Caco-2 (cell line): ENCODE measurements at regions not wholly inside any gene's neighbourhood (a gene's known extent, or its start where the extent isn't known, plus 50 kb on each side); places are given as distances from the start of the nearest gene placed in this dataset.

Source experiments
- BruUV-seq: library from RNA; stranded (reverse); fragments of 400-500 nt; replicated peaks from 2 replicates; lab custom pipeline; 2021; lab: Mats Ljungman, UMichigan
- CTCF ChIA-PET: fragments of 300-600 bp; sonication (Branson Sonifier 250); formaldehyde crosslinking; loops from one replicate; lab custom pipeline; 2022; ENCODE audit warnings: antibody characterized with exemption; lab: Charles Lee
- POLR2A ChIA-PET: fragments of 300-600 bp; sonication (Branson Sonifier 250); formaldehyde crosslinking; loops from one replicate; lab custom pipeline; 2022; ENCODE audit warnings: antibody characterized with exemption; lab: Charles Lee
- DNase-seq, 2 experiments: peaks; one replicate each; pipeline versions ENCODE4 v3.0.0 to v3.0.0-alpha.2; 2020 to 2022
- H3K27me3 ChIP-seq: replicated peaks from 2 replicates; pipeline ENCODE4 v1.6.0; 2011; ENCODE audit warnings: low read length; ENCODE audit not compliant: control insufficient read depth, insufficient read depth
- H3K36me3 ChIP-seq: 2 replicates; pipeline ENCODE4 v1.5.1; 2011; ENCODE audit warnings: low read length; ENCODE audit not compliant: control insufficient read depth, insufficient read depth
- H3K4me1 ChIP-seq: fragments of 250-450 bp; sonication (Bioruptor Pico); 2 replicates; pipeline ENCODE4 v1.5.1; 2020; ENCODE audit warnings: mild to moderate bottlenecking
- H3K4me3 ChIP-seq: 2 replicates; pipeline ENCODE4 v1.5.1; 2011; ENCODE audit warnings: low read depth, mild to moderate bottlenecking, control low read depth, low read length
- H3K9me3 ChIP-seq: fragments of 250-450 bp; sonication (Bioruptor Pico); 2 replicates; pipeline ENCODE4 v1.5.1; 2020; ENCODE audit warnings: mild to moderate bottlenecking, moderate library complexity
- H3K27ac Mint-ChIP-seq: one replicate; pipeline ENCODE4 v1.8.0; 2022; ENCODE audit warnings: mixed read lengths; ENCODE audit not compliant: unreplicated experiment
- H3K27me3 Mint-ChIP-seq: one replicate; pipeline ENCODE4 v1.8.0; 2022; ENCODE audit warnings: mixed read lengths; ENCODE audit not compliant: insufficient read depth, unreplicated experiment
- H3K36me3 Mint-ChIP-seq: one replicate; pipeline ENCODE4 v1.8.0; 2022; ENCODE audit warnings: mild to moderate bottlenecking, mixed read lengths; ENCODE audit not compliant: insufficient read depth, unreplicated experiment
- H3K4me1 Mint-ChIP-seq: one replicate; pipeline ENCODE4 v1.8.0; 2022; ENCODE audit warnings: low read depth, mixed read lengths; ENCODE audit not compliant: unreplicated experiment
- H3K4me3 Mint-ChIP-seq: one replicate; pipeline ENCODE4 v1.8.0; 2022; ENCODE audit warnings: mild to moderate bottlenecking, moderate library complexity, mixed read lengths; ENCODE audit not compliant: unreplicated experiment
- H3K9me3 Mint-ChIP-seq: one replicate; pipeline ENCODE4 v1.8.0; 2022; ENCODE audit warnings: mixed read lengths; ENCODE audit not compliant: unreplicated experiment
- CTCF ChIP-seq, 2 experiments: fragments of 200-600 bp in 1 of 2; IDR thresholded peaks; 1 replicate in 1 of 2; 2 replicates in 1 of 2; pipeline versions ENCODE4 v1.5.1 to v1.8.0; 2011 to 2022; ENCODE audit warnings: antibody characterized with exemption in 1 of 2, control low read depth in 1 of 2, inconsistent platforms in 1 of 2, low read depth in 1 of 2, low read length in 1 of 2, mild to moderate bottlenecking in 1 of 2, moderate library complexity in 1 of 2; ENCODE audit not compliant: insufficient read depth in 1 of 2, severe bottlenecking in 1 of 2, unreplicated experiment in 1 of 2
- intact Hi-C: fragments of 100-400 bp; cut with micrococcal nuclease; formaldehyde crosslinking; loops from one replicate; pipeline ENCODE4 v1.10.0; 2022; ENCODE audit not compliant: unreplicated experiment

GRCh38 chr4:120348948-120349347, 282.3 kb upstream of the MAD2L1 start:
- POLR2A ChIA-PET = no interaction called here
- TF ChIP-seq CTCF (IDR thresholded peaks at IDR 0.05; ENCODE audit: insufficient read depth in 1 of 2, low read depth in 1 of 2, low read length in 1 of 2, severe bottlenecking in 1 of 2, unreplicated experiment in 1 of 2) = no peak
- intact Hi-C loops = no loop called here
- Mint-ChIP-seq H3K9me3 (no peaks in the 10 kb centered on the region), H3K36me3 (no peaks in the 10 kb centered on the region), H3K27me3 (no peaks in the 10 kb centered on the region), H3K4me1 (no peaks in the 10 kb centered on the region), H3K4me3 (no peak overlapping the region), H3K27ac (no peak overlapping the region)
- CTCF ChIA-PET = no interaction called here
- no peaks in the 10 kb centered on the region for H3K36me3 ChIP-seq
- no peak for DNase-seq
- no TSS peak for BruUV-seq
- no peaks in the 10 kb centered on the region for H3K27me3 ChIP-seq
- H3K4me1 ChIP-seq = no peaks in the 10 kb centered on the region
- no peak overlapping the region for H3K4me3 ChIP-seq
- H3K9me3 ChIP-seq = no peaks in the 10 kb centered on the region

- no peaks in the 10 kb centered on the region for H3K27me3 Mint-ChIP-seq
- H3K9me3 Mint-ChIP-seq = no peaks in the 10 kb centered on the region
- BruUV-seq = no TSS peak
- Histone ChIP-seq H3K4me3 (no peak overlapping the region), H3K36me3 (no peaks in the 10 kb centered on the region), H3K9me3 (no peaks in the 10 kb centered on the region), H3K4me1 (no peaks in the 10 kb centered on the region), H3K27me3 (no peaks in the 10 kb centered on the region)
- intact Hi-C loops = no loop called here
- no peaks in the 10 kb centered on the region for H3K4me1 Mint-ChIP-seq
- TF ChIP-seq CTCF (IDR thresholded peaks at IDR 0.05; ENCODE audit: insufficient read depth in 1 of 2, low read depth in 1 of 2, low read length in 1 of 2, severe bottlenecking in 1 of 2, unreplicated experiment in 1 of 2) = no peak
- no peak for DNase-seq
- no peak overlapping the region for H3K27ac Mint-ChIP-seq
- H3K4me3 Mint-ChIP-seq = no peak overlapping the region
- ChIA-PET POLR2A (no interaction called here), CTCF (no interaction called here)
- no peaks in the 10 kb centered on the region for H3K36me3 Mint-ChIP-seq
Observed at GRCh38 chr4:120348521-120348920, 281.9 kb upstream of the MAD2L1 start.

- ChIA-PET POLR2A (no interaction called here), CTCF (no interaction called here)
- no peak overlapping the region for H3K4me3 Mint-ChIP-seq
- TF ChIP-seq CTCF (IDR thresholded peaks at IDR 0.05; ENCODE audit: insufficient read depth in 1 of 2, low read depth in 1 of 2, low read length in 1 of 2, severe bottlenecking in 1 of 2, unreplicated experiment in 1 of 2) = no peak
- Histone ChIP-seq H3K9me3 (no peaks in the 10 kb centered on the region), H3K36me3 (no peaks in the 10 kb centered on the region), H3K4me1 (no peaks in the 10 kb centered on the region), H3K4me3 (no peak overlapping the region), H3K27me3 (no peaks in the 10 kb centered on the region)
- H3K4me1 Mint-ChIP-seq = no peaks in the 10 kb centered on the region
- DNase-seq = no peak
- H3K9me3 Mint-ChIP-seq = no peaks in the 10 kb centered on the region
- intact Hi-C loops = no loop called here
- BruUV-seq = no TSS peak
- H3K27ac Mint-ChIP-seq = no peak overlapping the region
- H3K27me3 Mint-ChIP-seq = peaks cover 3% of the 10 kb centered on the region
- no peaks in the 10 kb centered on the region for H3K36me3 Mint-ChIP-seq
Observed at GRCh38 chr4:120331486-120332370, 265.1 kb upstream of the MAD2L1 start.
